B cell (primary cell): ENCODE measurements at regions not wholly inside any gene's neighbourhood (a gene's known extent, or its start where the extent isn't known, plus 50 kb on each side); places are given as distances from the start of the nearest gene placed in this dataset.

Experiments
- ATAC-seq: fragments of 200-7000 bp; cut with Tn5 transposase; one replicate; pipeline ENCODE4 v1.10.0; 2021; ENCODE audit warnings: low read depth, mild to moderate bottlenecking, moderate number of reproducible peaks, moderate library complexity
- CTCF ChIA-PET: fragments of 350-600 bp; sonication (Branson Sonifier 250); formaldehyde crosslinking; loops from one replicate; lab custom pipeline; 2021; ENCODE audit warnings: antibody characterized with exemption, inconsistent platforms; lab: Charles Lee
- POLR2A ChIA-PET: fragments of 350-600 bp; sonication (Branson Sonifier 250); formaldehyde crosslinking; loops from one replicate; lab custom pipeline; 2021; ENCODE audit warnings: antibody characterized with exemption; lab: Charles Lee
- DNase-seq: peaks from one replicate; pipeline ENCODE4 v3.0.0; 2013
- H2AFZ ChIP-seq: 2 replicates; pipeline ENCODE4 v1.6.1; 2012; ENCODE audit warnings: mild to moderate bottlenecking, low read depth, low read length; ENCODE audit not compliant: insufficient read depth, poor library complexity, severe bottlenecking
- H3K27ac ChIP-seq, 2 donors: 1 replicate in 1 of 2; 2 replicates in 1 of 2; pipeline ENCODE4 v1.5.1; 2012 to 2013; ENCODE audit warnings: low read length in 2 of 2, mild to moderate bottlenecking in 2 of 2, moderate library complexity in 1 of 2
- H3K27me3 ChIP-seq, 4 experiments: fragments of 200-600 bp in 1 of 4; sonication (generic) in 1 of 4; replicated peaks in 1 of 4; 1 replicate in 2 of 4; 2 replicates in 2 of 4; pipeline versions ENCODE4 v1.6.1 to v1.7.0; 2013 to 2016; ENCODE audit warnings: low read length in 3 of 4, mild to moderate bottlenecking in 2 of 4, mixed read lengths in 1 of 4, moderate library complexity in 1 of 4; ENCODE audit not compliant: insufficient read depth in 4 of 4, control insufficient read depth in 3 of 4; ENCODE audit errors: control extremely low read depth in 1 of 4
- H3K36me3 ChIP-seq, 2 experiments: replicated peaks in 1 of 2; 1 replicate in 1 of 2; 2 replicates in 1 of 2; pipeline versions ENCODE4 v1.6.1 to v1.7.1; 2013; ENCODE audit warnings: low read length in 1 of 2; ENCODE audit not compliant: insufficient read depth in 2 of 2, control insufficient read depth in 1 of 2; ENCODE audit errors: control extremely low read depth in 1 of 2, extremely low read depth in 1 of 2
- H3K4me1 ChIP-seq, 2 donors: fragments of 200-600 bp in 1 of 2; sonication (generic) in 1 of 2; 1 replicate in 1 of 2; 2 replicates in 1 of 2; pipeline versions ENCODE4 v1.5.1 to v1.6.1; 2013 to 2017; ENCODE audit warnings: low read length in 2 of 2; ENCODE audit not compliant: control insufficient read depth in 2 of 2, insufficient read depth in 2 of 2
- H3K4me2 ChIP-seq: replicated peaks from 2 replicates; pipeline ENCODE3; 2012; ENCODE audit warnings: mild to moderate bottlenecking, low read depth, low read length; ENCODE audit not compliant: poor library complexity, severe bottlenecking
- H3K4me3 ChIP-seq, 5 experiments: fragments of 200-600 bp in 1 of 5; sonication (generic) in 1 of 5; 1 replicate in 3 of 5; 2 replicates in 2 of 5; pipeline versions ENCODE4 v1.5.1 to v1.7.0; 2011 to 2016; ENCODE audit warnings: low read length in 4 of 5, mild to moderate bottlenecking in 4 of 5, low read depth in 2 of 5, control low read depth in 1 of 5, moderate library complexity in 1 of 5; ENCODE audit not compliant: insufficient read depth in 1 of 5; ENCODE audit errors: control extremely low read depth in 1 of 5, extremely low read depth in 1 of 5
- H3K79me2 ChIP-seq: fragments of 200-600 bp; sonication (generic); one replicate; pipeline ENCODE4 v1.6.0; 2016; ENCODE audit warnings: low read length; ENCODE audit not compliant: control insufficient read depth, insufficient read depth
- H3K9ac ChIP-seq: fragments of 200-600 bp; sonication (generic); 2 replicates; pipeline ENCODE4 v1.6.1; 2017; ENCODE audit warnings: mild to moderate bottlenecking, low read length, moderate library complexity
- H3K9me3 ChIP-seq, 3 donors: one replicate each; pipeline versions ENCODE4 v1.6.1 to v1.7.1; 2013; ENCODE audit warnings: low read length in 2 of 3; ENCODE audit not compliant: control insufficient read depth in 2 of 3, insufficient read depth in 1 of 3; ENCODE audit errors: control extremely low read depth in 1 of 3
- H4K20me1 ChIP-seq: 2 replicates; pipeline ENCODE4 v1.6.0; 2012; ENCODE audit warnings: mild to moderate bottlenecking, low read length; ENCODE audit not compliant: insufficient read depth, control insufficient read depth, poor library complexity, severe bottlenecking
- H3K27ac Mint-ChIP-seq: one replicate; pipeline ENCODE4 v1.8.0; 2021; ENCODE audit warnings: mixed read lengths
- H3K27me3 Mint-ChIP-seq: one replicate; pipeline ENCODE4 v1.8.0; 2021; ENCODE audit warnings: mixed read lengths
- H3K4me1 Mint-ChIP-seq: one replicate; pipeline ENCODE4 v1.8.0; 2021; ENCODE audit warnings: mixed read lengths
- H3K4me3 Mint-ChIP-seq: one replicate; pipeline ENCODE4 v1.8.0; 2021; ENCODE audit warnings: mixed read lengths
- H3K9me3 Mint-ChIP-seq: one replicate; pipeline ENCODE4 v1.8.0; 2022; ENCODE audit warnings: mixed read lengths; ENCODE audit not compliant: insufficient read depth
- EZH2 ChIP-seq: IDR thresholded peaks from 2 replicates; pipeline ENCODE4 v1.6.1; 2012; ENCODE audit warnings: borderline replicate concordance, low read depth, mild to moderate bottlenecking, moderate library complexity, low read length; ENCODE audit not compliant: insufficient read depth, poor library complexity, severe bottlenecking
- WGBS: methylation state at CpG from one replicate; pipeline ENCODE4 v1.1.5; 2013; ENCODE audit warnings: missing lambda C conversion rate; ENCODE audit not compliant: insufficient coverage; 5-methylcytosine and 5-hydroxymethylcytosine counted together
- intact Hi-C: fragments of 100-400 bp; cut with micrococcal nuclease; formaldehyde crosslinking; loops from one replicate; pipeline ENCODE4 v1.10.0; 2022
- TF ChIP-seq, protein P1 (sequence below): fragments of 200-600 bp; IDR thresholded peaks from one replicate; pipeline ENCODE4 v1.8.0; 2022; ENCODE audit warnings: antibody characterized with exemption, mild to moderate bottlenecking

DNA sequence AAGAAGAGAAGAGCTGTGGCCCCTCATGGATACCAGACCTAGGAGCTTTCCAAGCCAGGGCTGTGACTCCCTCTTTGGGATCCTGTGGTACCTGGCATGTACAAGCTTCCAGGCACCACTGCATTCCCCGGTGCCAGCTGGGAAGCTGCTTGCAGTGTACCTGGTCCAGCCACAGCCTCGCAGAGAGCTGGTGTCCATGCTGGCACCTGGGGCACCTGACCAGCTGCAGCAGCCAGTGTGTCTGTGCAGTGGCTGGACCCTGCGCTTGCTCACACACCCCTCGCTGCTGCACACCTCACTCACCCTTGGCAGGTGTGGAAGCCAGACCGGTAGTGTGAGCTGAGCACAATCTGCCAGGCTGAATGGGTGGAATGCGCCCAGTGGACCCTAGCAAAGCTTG is 190.9 kb upstream of the MAN1A1 start:
- DNase-seq (no peak), ATAC-seq (no peak)
- intact Hi-C loops: no loop called here
- ChIA-PET CTCF (no interaction called here), POLR2A (no interaction called here)
- Mint-ChIP-seq H3K4me3 (no peak overlapping the region), H3K27me3 (peaks cover 3% of the 10 kb centered on the region), H3K4me1 (no peaks in the 10 kb centered on the region), H3K27ac (no peak overlapping the region), H3K9me3 (no peaks in the 10 kb centered on the region)
- Histone ChIP-seq H3K9me3 (peaks cover 0 to 3% (median 0%) of the 10 kb centered on the region in 3 donors), H4K20me1 (no peaks in the 10 kb centered on the region), H3K79me2 (no peaks in the 10 kb centered on the region), H3K4me2 (no peak overlapping the region), H3K4me1 (no peaks in the 10 kb centered on the region), H3K4me3 (no peak overlapping the region), H3K27ac (no peak overlapping the region), H2AFZ (no peak overlapping the region), H3K9ac (no peak overlapping the region), H3K36me3 (no peaks in the 10 kb centered on the region), H3K27me3 (no peaks in the 10 kb centered on the region)
- TF ChIP-seq EZH2: no peak
- TF ChIP-seq, protein P1, sequence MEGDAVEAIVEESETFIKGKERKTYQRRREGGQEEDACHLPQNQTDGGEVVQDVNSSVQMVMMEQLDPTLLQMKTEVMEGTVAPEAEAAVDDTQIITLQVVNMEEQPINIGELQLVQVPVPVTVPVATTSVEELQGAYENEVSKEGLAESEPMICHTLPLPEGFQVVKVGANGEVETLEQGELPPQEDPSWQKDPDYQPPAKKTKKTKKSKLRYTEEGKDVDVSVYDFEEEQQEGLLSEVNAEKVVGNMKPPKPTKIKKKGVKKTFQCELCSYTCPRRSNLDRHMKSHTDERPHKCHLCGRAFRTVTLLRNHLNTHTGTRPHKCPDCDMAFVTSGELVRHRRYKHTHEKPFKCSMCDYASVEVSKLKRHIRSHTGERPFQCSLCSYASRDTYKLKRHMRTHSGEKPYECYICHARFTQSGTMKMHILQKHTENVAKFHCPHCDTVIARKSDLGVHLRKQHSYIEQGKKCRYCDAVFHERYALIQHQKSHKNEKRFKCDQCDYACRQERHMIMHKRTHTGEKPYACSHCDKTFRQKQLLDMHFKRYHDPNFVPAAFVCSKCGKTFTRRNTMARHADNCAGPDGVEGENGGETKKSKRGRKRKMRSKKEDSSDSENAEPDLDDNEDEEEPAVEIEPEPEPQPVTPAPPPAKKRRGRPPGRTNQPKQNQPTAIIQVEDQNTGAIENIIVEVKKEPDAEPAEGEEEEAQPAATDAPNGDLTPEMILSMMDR: no peak
- 98% methylated on average over 6 of the region's 6 CpGs for WGBS

DNA sequence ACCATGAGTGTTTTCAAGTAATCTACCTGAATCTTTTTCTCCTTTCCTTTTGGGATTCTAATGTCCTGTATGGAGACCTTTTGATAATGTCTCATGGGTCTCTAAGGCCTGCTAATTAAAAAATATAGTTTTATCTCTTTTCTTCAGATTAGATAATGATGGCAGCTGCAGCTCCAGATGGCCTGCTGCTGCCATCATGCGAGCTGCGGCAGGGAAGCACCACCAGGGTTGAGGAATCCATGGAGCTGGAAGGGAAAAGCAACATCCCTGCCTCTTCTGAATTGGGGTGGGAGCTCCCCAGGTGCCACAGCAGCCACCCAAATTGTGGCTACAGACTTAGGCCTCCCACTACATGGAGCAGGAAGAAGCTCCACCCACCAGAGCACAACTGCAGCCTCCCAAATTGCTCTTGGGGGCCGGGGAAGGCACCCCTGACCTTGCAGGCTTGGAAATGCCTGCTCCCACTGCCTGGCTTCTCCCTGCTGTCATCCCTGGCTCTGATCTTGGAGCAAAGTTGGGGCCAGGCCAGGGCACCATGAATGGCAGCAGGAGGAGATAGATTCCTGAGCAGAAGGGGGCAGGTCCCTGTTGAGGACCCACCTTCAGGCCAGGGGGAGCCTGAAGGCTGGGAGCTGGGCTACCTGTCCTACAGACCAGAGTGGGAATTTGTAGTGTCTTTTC is 189.6 kb upstream of the MAN1A1 start:
- Histone ChIP-seq H3K36me3 (no peaks in the 10 kb centered on the region), H3K9me3 (peaks cover 0 to 3% (median 0%) of the 10 kb centered on the region in 3 donors), H3K4me1 (no peaks in the 10 kb centered on the region), H3K4me2 (no peak overlapping the region), H3K79me2 (no peaks in the 10 kb centered on the region), H4K20me1 (no peaks in the 10 kb centered on the region), H2AFZ (no peak overlapping the region), H3K9ac (no peak overlapping the region), H3K27me3 (no peaks in the 10 kb centered on the region), H3K27ac (no peak overlapping the region), H3K4me3 (no peak overlapping the region)
- H3K9me3 Mint-ChIP-seq: no peaks in the 10 kb centered on the region
- no peak overlapping the region for H3K4me3 Mint-ChIP-seq
- ChIA-PET POLR2A (no interaction called here), CTCF (no interaction called here)
- TF ChIP-seq, protein P1: no peak
- no peak for TF ChIP-seq EZH2
- no peak overlapping the region for H3K27ac Mint-ChIP-seq
- 92% methylated on average over 3 of the region's 3 CpGs for WGBS
- peaks cover 3% of the 10 kb centered on the region for H3K4me1 Mint-ChIP-seq
- no peak for DNase-seq
- no peak for ATAC-seq
- H3K27me3 Mint-ChIP-seq: peaks cover 3% of the 10 kb centered on the region
- intact Hi-C loops: no loop called here
